HepG2 (cell line): ENCODE measurements at regions not wholly inside any gene's neighbourhood (a gene's known extent, or its start where the extent isn't known, plus 50 kb on each side); places are given as distances from the start of the nearest gene placed in this dataset.

Source experiments
- ATAC-seq: fragments of 200-7000 bp; cut with Tn5 transposase; 3 replicates; pipeline ENCODE4 v1.9.1; 2020; ENCODE audit warnings: mild to moderate bottlenecking, moderate library complexity
- BruUV-seq: library from RNA; stranded (reverse); fragments of 400-500 nt; replicated peaks from 2 replicates; lab custom pipeline; 2021; lab: Mats Ljungman, UMichigan
- CTCF ChIA-PET: fragments of 300-600 bp; formaldehyde crosslinking; extraction: SDS; loops from one replicate; lab custom pipeline; 2021; ENCODE audit warnings: low total read pairs, inconsistent platforms, low intra/inter-chr PET ratio; lab: Yijun Ruan, JAX
- POLR2A ChIA-PET: fragments of 350-600 bp; sonication (Branson Sonifier 250); formaldehyde crosslinking; loops from one replicate; lab custom pipeline; 2020; ENCODE audit warnings: antibody characterized with exemption, inconsistent platforms; lab: Yijun Ruan, JAX
- DNase-seq: peaks from one replicate; pipeline ENCODE4 v3.0.0-alpha.2; 2015; ENCODE audit warnings: low spot score
- FAIRE-seq: peaks from 3 replicates; lab custom pipeline; 2011; peaks lifted over from hg19 to GRCh38; lab: Jason Lieb, UNC
- H2AFZ ChIP-seq: one replicate; pipeline ENCODE4 v1.6.1; 2011; ENCODE audit warnings: low read length, inconsistent platforms
- H3K27ac ChIP-seq: fragments of 300-600 bp; 3 replicates; pipeline ENCODE4 v1.8.0; 2011; ENCODE audit warnings: mixed run types, mild to moderate bottlenecking, mixed read lengths, low read length, inconsistent platforms; ENCODE audit not compliant: insufficient read depth; ENCODE audit errors: extremely low read length
- H3K27me3 ChIP-seq, 2 experiments: fragments of 200-600 bp in 1 of 2; 2 replicates in 1 of 2; 3 replicates in 1 of 2; pipeline versions ENCODE4 v1.6.0 to v1.8.0; 2011; ENCODE audit warnings: low read length in 2 of 2, mild to moderate bottlenecking in 2 of 2, moderate library complexity in 2 of 2, inconsistent platforms in 1 of 2; ENCODE audit not compliant: insufficient read depth in 2 of 2, control insufficient read depth in 1 of 2
- H3K36me3 ChIP-seq, 2 experiments: fragments of 200-600 bp in 1 of 2; replicated peaks in 1 of 2; 2 replicates in 1 of 2; 3 replicates in 1 of 2; pipeline versions ENCODE4 v1.5.1 to v1.8.0; 2011; ENCODE audit warnings: low read length in 2 of 2, inconsistent platforms in 1 of 2; ENCODE audit not compliant: insufficient read depth in 2 of 2, control insufficient read depth in 1 of 2
- H3K4me1 ChIP-seq: 2 replicates; pipeline ENCODE4 v1.5.1; 2012; ENCODE audit warnings: low read length, inconsistent platforms; ENCODE audit not compliant: insufficient read depth
- H3K4me2 ChIP-seq: 2 replicates; pipeline ENCODE4 v1.6.0; 2011; ENCODE audit warnings: low read depth, low read length, inconsistent platforms
- H3K4me3 ChIP-seq, 3 experiments: fragments of 200-600 bp in 1 of 3; sonication (generic), shearing (Covaris generic) in 1 of 3; replicated peaks in 1 of 3; 2 replicates each; pipeline ENCODE4 v1.5.1; 2011 to 2016; ENCODE audit warnings: low read length in 3 of 3, inconsistent platforms in 2 of 3, low read depth in 2 of 3, mild to moderate bottlenecking in 2 of 3, control low read depth in 1 of 3, mixed read lengths in 1 of 3; ENCODE audit not compliant: insufficient read depth in 1 of 3
- H3K79me2 ChIP-seq: one replicate; pipeline ENCODE4 v1.6.1; 2011; ENCODE audit warnings: low read length, inconsistent platforms; ENCODE audit not compliant: insufficient read depth
- H3K9ac ChIP-seq: 2 replicates; pipeline ENCODE4 v1.6.0; 2011; ENCODE audit warnings: mild to moderate bottlenecking, low read depth, low read length, inconsistent platforms; ENCODE audit not compliant: insufficient read depth
- H3K9me3 ChIP-seq: 2 replicates; pipeline ENCODE4 v1.5.1; 2012; ENCODE audit warnings: mild to moderate bottlenecking, low read length
- H4K20me1 ChIP-seq: 2 replicates; pipeline ENCODE4 v1.6.0; 2011; ENCODE audit warnings: inconsistent platforms, mild to moderate bottlenecking, low read length, moderate library complexity; ENCODE audit not compliant: insufficient read depth
- DPF2 ChIP-seq: sonication (generic); formaldehyde crosslinking; IDR thresholded peaks from 2 replicates; pipeline ENCODE4 v1.4.0; 2020; ENCODE audit warnings: mild to moderate bottlenecking, low read depth, missing genetic modification reagents, borderline replicate concordance
- ETV6 ChIP-seq: sonication (generic); formaldehyde crosslinking; conservative IDR thresholded peaks from 2 replicates; pipeline ENCODE4 v1.4.0; 2020; ENCODE audit warnings: missing genetic modification reagents
- FOXA3 ChIP-seq: IDR thresholded peaks from 2 replicates; pipeline ENCODE4 v1.6.1; 2016; ENCODE audit warnings: missing genetic modification reagents, missing compliant biosample characterization
- PREB ChIP-seq: sonication (generic); formaldehyde crosslinking; IDR thresholded peaks from 2 replicates; pipeline ENCODE4 v1.4.0; 2020; ENCODE audit warnings: missing genetic modification reagents
- SNAI1 ChIP-seq: sonication (generic); formaldehyde crosslinking; IDR thresholded peaks from 2 replicates; pipeline ENCODE4 v1.5.0; 2020; ENCODE audit warnings: mild to moderate bottlenecking, missing genetic modification reagents, borderline replicate concordance
- SP4 ChIP-seq: sonication (generic); formaldehyde crosslinking; IDR thresholded peaks from 2 replicates; pipeline ENCODE4 v1.8.1; 2023; ENCODE audit warnings: mild to moderate bottlenecking, missing genetic modification reagents
- ZNF546 ChIP-seq: sonication (generic); formaldehyde crosslinking; conservative IDR thresholded peaks from 2 replicates; pipeline ENCODE4 v1.8.1; 2023; ENCODE audit warnings: mild to moderate bottlenecking, missing genetic modification reagents
- WGBS: methylation state at CpG from one replicate; pipeline ENCODE4 v1.1.6; 2017; ENCODE audit warnings: low lambda C conversion rate; 5-methylcytosine and 5-hydroxymethylcytosine counted together
- in situ Hi-C: cut with HindIII; loops from 2 replicates; pipeline ENCODE4 v1.10.0; 2017; ENCODE audit warnings: low pct_unique_long_range_greater_than_20kb; ENCODE audit not compliant: extremely low pct_ligation_motif_present
- intact Hi-C: fragments of 100-400 bp; cut with micrococcal nuclease; formaldehyde crosslinking; loops from one replicate; pipeline ENCODE4 v1.10.0; 2022; ENCODE audit not compliant: unreplicated experiment
- TF ChIP-seq, protein P1 (sequence below), 2 experiments: sonication (generic) in 1 of 2; formaldehyde crosslinking in 1 of 2; IDR thresholded peaks; 2 replicates each; pipeline versions ENCODE4 v1.5.1 to v1.6.1; 2011 to 2020; ENCODE audit warnings: borderline replicate concordance in 1 of 2, low read depth in 1 of 2, low read length in 1 of 2, mild to moderate bottlenecking in 1 of 2, missing genetic modification reagents in 1 of 2, moderate library complexity in 1 of 2

- 0% methylated on average over 4 of the region's 4 CpGs for WGBS
- DNase-seq (no peak), FAIRE-seq (no peak), ATAC-seq (no peak)
- Histone ChIP-seq H3K27me3 (no peaks in the 10 kb centered on the region; a peak in 1 of 5 replicates), H3K4me2 (no peak overlapping the region), H3K4me1 (no peaks in the 10 kb centered on the region), H2AFZ (no peak overlapping the region), H3K27ac (no peak overlapping the region), H3K9ac (no peak overlapping the region), H3K36me3 (no peaks in the 10 kb centered on the region), H4K20me1 (no peaks in the 10 kb centered on the region), H3K79me2 (no peaks in the 10 kb centered on the region), H3K9me3 (no peaks in the 10 kb centered on the region)
- BruUV-seq, result no TSS peak
- intact Hi-C loops (no loop called here), in situ Hi-C loops (no loop called here)
- CTCF ChIA-PET, result no interaction called here
- POLR2A ChIA-PET, result no interaction called here
- TF ChIP-seq ZNF546 (CRISPR knock-in tag), result no peak
- TF ChIP-seq, protein P1, sequence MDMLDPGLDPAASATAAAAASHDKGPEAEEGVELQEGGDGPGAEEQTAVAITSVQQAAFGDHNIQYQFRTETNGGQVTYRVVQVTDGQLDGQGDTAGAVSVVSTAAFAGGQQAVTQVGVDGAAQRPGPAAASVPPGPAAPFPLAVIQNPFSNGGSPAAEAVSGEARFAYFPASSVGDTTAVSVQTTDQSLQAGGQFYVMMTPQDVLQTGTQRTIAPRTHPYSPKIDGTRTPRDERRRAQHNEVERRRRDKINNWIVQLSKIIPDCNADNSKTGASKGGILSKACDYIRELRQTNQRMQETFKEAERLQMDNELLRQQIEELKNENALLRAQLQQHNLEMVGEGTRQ (IDR thresholded peaks at IDR 0.05; ENCODE audit: low read depth, low read length), result no peak
- TF ChIP-seq, protein P1 (CRISPR knock-in tag; IDR thresholded peaks at IDR 0.05; ENCODE audit: borderline replicate concordance), result no peak
- TF ChIP-seq PREB (CRISPR knock-in tag), result no peak
- no peak for TF ChIP-seq DPF2
- TF ChIP-seq SNAI1 (CRISPR knock-in tag), result no peak
- no peak for TF ChIP-seq SP4
- no peak for TF ChIP-seq FOXA3
- TF ChIP-seq ETV6, result no peak
- TF ChIP-seq, all 625 proteins: peak for 0
- no peak overlapping the region for H3K4me3 ChIP-seq
These were observed 473.6 kb downstream of the PTH2R start for GRCh38 chr2:208880171-208880570.
